Stimulated activated naive CD8-positive, alpha-beta T cell treated with anti-CD3 and anti-CD28 coated beads, Interleukin-15, Interleukin-2, amounts not matched to agents 100 ng/mL and 50 ng/mL, for 24 hours (primary cell): ENCODE measurements at regions not wholly inside any gene's neighbourhood (a gene's known extent, or its start where the extent isn't known, plus 50 kb on each side); places are given as distances from the start of the nearest gene placed in this dataset.
"Not testable (repeated sequence)": the region's sequence is repeated elsewhere in the genome, so short reads cannot be mapped to it uniquely, and the experiment has no call there.

Experiments used
- H3K27ac Mint-ChIP-seq: one replicate; pipeline ENCODE4 v1.8.0; 2021; ENCODE audit warnings: mild to moderate bottlenecking, mixed read lengths
- H3K27me3 Mint-ChIP-seq: one replicate; pipeline ENCODE4 v1.8.0; 2021; ENCODE audit warnings: mixed read lengths
- H3K36me3 Mint-ChIP-seq: one replicate; pipeline ENCODE4 v1.8.0; 2021; ENCODE audit warnings: low read depth, mixed read lengths
- H3K4me1 Mint-ChIP-seq: one replicate; pipeline ENCODE4 v1.8.0; 2021; ENCODE audit warnings: low read depth, mixed read lengths
- H3K4me3 Mint-ChIP-seq: one replicate; pipeline ENCODE4 v1.8.0; 2021; ENCODE audit warnings: mild to moderate bottlenecking, mixed read lengths
- H3K9me3 Mint-ChIP-seq: one replicate; pipeline ENCODE4 v1.8.0; 2021; ENCODE audit warnings: mixed read lengths

- Mint-ChIP-seq H3K36me3 (no peaks in the 10 kb centered on the region), H3K4me1 (no peaks in the 10 kb centered on the region), H3K4me3 (no peak overlapping the region), H3K27me3 (peaks cover 12% of the 10 kb centered on the region), H3K9me3 (no peaks in the 10 kb centered on the region), H3K27ac (no peak overlapping the region)
Observed at GRCh38 chr1:157272264-157272663, 134.1 kb upstream of the ETV3 start.

GRCh38 chr1:157270705-157271274, 132.6 kb upstream of the ETV3 start:
- Mint-ChIP-seq H3K9me3 (no peaks in the 10 kb centered on the region), H3K27me3 (peaks cover 19% of the 10 kb centered on the region), H3K36me3 (no peaks in the 10 kb centered on the region), H3K4me1 (no peaks in the 10 kb centered on the region), H3K27ac (no peak overlapping the region), H3K4me3 (no peak overlapping the region)

- H3K9me3 Mint-ChIP-seq: no peaks in the 10 kb centered on the region
- H3K4me1 Mint-ChIP-seq: no peaks in the 10 kb centered on the region
- no peak overlapping the region for H3K27ac Mint-ChIP-seq
- H3K36me3 Mint-ChIP-seq: no peaks in the 10 kb centered on the region
- H3K4me3 Mint-ChIP-seq: no peak overlapping the region
- peaks cover 19% of the 10 kb centered on the region for H3K27me3 Mint-ChIP-seq
Observed at GRCh38 chr1:157269656-157270375, 131.6 kb upstream of the ETV3 start.

GRCh38 chr1:157262891-157263290, 124.7 kb upstream of the ETV3 start:
- Mint-ChIP-seq H3K9me3 (peaks cover 10% of the 10 kb centered on the region), H3K4me3 (no peak overlapping the region), H3K27me3 (peaks cover 11% of the 10 kb centered on the region), H3K4me1 (no peaks in the 10 kb centered on the region), H3K36me3 (no peaks in the 10 kb centered on the region), H3K27ac (no peak overlapping the region)

- Mint-ChIP-seq H3K36me3 (no peaks in the 10 kb centered on the region), H3K4me3 (no peak overlapping the region), H3K27me3 (peaks cover 8% of the 10 kb centered on the region), H3K27ac (no peak overlapping the region), H3K9me3 (peaks cover 10% of the 10 kb centered on the region), H3K4me1 (no peaks in the 10 kb centered on the region)
Observed at GRCh38 chr1:157262422-157262821, 124.2 kb upstream of the ETV3 start.

GRCh38 chr1:157255891-157256290, 117.7 kb upstream of the ETV3 start:
- not testable (repeated sequence) for H3K36me3 Mint-ChIP-seq, H3K4me1 Mint-ChIP-seq, H3K4me3 Mint-ChIP-seq, H3K27ac Mint-ChIP-seq
- H3K9me3 Mint-ChIP-seq: peaks cover 11% of the 10 kb centered on the region
- peaks cover 29% of the 10 kb centered on the region for H3K27me3 Mint-ChIP-seq

GRCh38 chr1:157254183-157254582, 116.0 kb upstream of the ETV3 start:
- H3K27ac Mint-ChIP-seq, H3K4me1 Mint-ChIP-seq, H3K4me3 Mint-ChIP-seq, H3K9me3 Mint-ChIP-seq, H3K36me3 Mint-ChIP-seq: not testable (repeated sequence)
- peaks cover 29% of the 10 kb centered on the region for H3K27me3 Mint-ChIP-seq

- Mint-ChIP-seq H3K36me3 (no peaks in the 10 kb centered on the region), H3K27ac (no peak overlapping the region), H3K9me3 (peaks cover 6% of the 10 kb centered on the region), H3K27me3 (peaks cover 39% of the 10 kb centered on the region), H3K4me3 (no peak overlapping the region), H3K4me1 (peaks cover 8% of the 10 kb centered on the region)
Observed at GRCh38 chr1:157252473-157252872, 114.3 kb upstream of the ETV3 start.

GRCh38 chr1:157249739-157250138, 111.5 kb upstream of the ETV3 start:
- H3K4me3 Mint-ChIP-seq: no peak overlapping the region
- peaks cover 40% of the 10 kb centered on the region for H3K27me3 Mint-ChIP-seq
- no peaks in the 10 kb centered on the region for H3K36me3 Mint-ChIP-seq
- peaks cover 8% of the 10 kb centered on the region for H3K4me1 Mint-ChIP-seq
- H3K9me3 Mint-ChIP-seq: peaks cover under 1% of the 10 kb centered on the region
- no peak overlapping the region for H3K27ac Mint-ChIP-seq

GRCh38 chr1:157249326-157249725, 111.1 kb upstream of the ETV3 start:
- Mint-ChIP-seq H3K36me3 (no peaks in the 10 kb centered on the region), H3K9me3 (peaks cover 4% of the 10 kb centered on the region), H3K27me3 (peaks cover 42% of the 10 kb centered on the region)

GRCh38 chr1:157247764-157248049, 109.5 kb upstream of the ETV3 start:
- H3K36me3 Mint-ChIP-seq, H3K4me3 Mint-ChIP-seq, H3K4me1 Mint-ChIP-seq, H3K27ac Mint-ChIP-seq, H3K9me3 Mint-ChIP-seq: not testable (repeated sequence)
- peaks cover 42% of the 10 kb centered on the region for H3K27me3 Mint-ChIP-seq

More at GRCh38 chr1:157249326-157249725, 111.1 kb upstream of the ETV3 start:
- H3K4me3 Mint-ChIP-seq: no peak overlapping the region
- H3K4me1 Mint-ChIP-seq: peaks cover 8% of the 10 kb centered on the region
- no peak overlapping the region for H3K27ac Mint-ChIP-seq

- no peak overlapping the region for H3K27ac Mint-ChIP-seq
- peaks cover 8% of the 10 kb centered on the region for H3K4me1 Mint-ChIP-seq
- no peak overlapping the region for H3K4me3 Mint-ChIP-seq
- H3K27me3 Mint-ChIP-seq: peaks cover 42% of the 10 kb centered on the region
- no peaks in the 10 kb centered on the region for H3K36me3 Mint-ChIP-seq
- H3K9me3 Mint-ChIP-seq: peaks cover 4% of the 10 kb centered on the region
Observed at GRCh38 chr1:157247005-157247763, 109.0 kb upstream of the ETV3 start.

GRCh38 chr1:157245823-157246222, 107.6 kb upstream of the ETV3 start:
- Mint-ChIP-seq H3K27me3 (peaks cover 30% of the 10 kb centered on the region), H3K36me3 (no peaks in the 10 kb centered on the region), H3K9me3 (peaks cover 4% of the 10 kb centered on the region), H3K4me3 (no peak overlapping the region), H3K27ac (no peak overlapping the region), H3K4me1 (peaks cover 8% of the 10 kb centered on the region)

GRCh38 chr1:157241185-157241538, 103.0 kb upstream of the ETV3 start:
- Mint-ChIP-seq H3K4me3 (no peak overlapping the region), H3K27me3 (peaks cover 16% of the 10 kb centered on the region), H3K27ac (no peak overlapping the region), H3K36me3 (no peaks in the 10 kb centered on the region), H3K9me3 (peaks cover 4% of the 10 kb centered on the region), H3K4me1 (no peaks in the 10 kb centered on the region)

- Mint-ChIP-seq H3K27ac (no peak overlapping the region), H3K4me1 (no peaks in the 10 kb centered on the region), H3K4me3 (no peak overlapping the region), H3K27me3 (peaks cover 14% of the 10 kb centered on the region), H3K36me3 (no peaks in the 10 kb centered on the region), H3K9me3 (peaks cover 4% of the 10 kb centered on the region)
Observed at GRCh38 chr1:157240495-157241184, 102.4 kb upstream of the ETV3 start.
